HUES64 (cell line): ENCODE measurements at regions not wholly inside any gene's neighbourhood (a gene's known extent, or its start where the extent isn't known, plus 50 kb on each side); places are given as distances from the start of the nearest gene placed in this dataset.
"Not testable (repeated sequence)": the region's sequence is repeated elsewhere in the genome, so short reads cannot be mapped to it uniquely, and the experiment has no call there.

Experiments used
- H3K27ac ChIP-seq: 2 replicates; pipeline ENCODE4 v1.7.0; 2013; ENCODE audit warnings: low read depth, low read length, inconsistent platforms
- H3K27me3 ChIP-seq: 2 replicates; pipeline ENCODE4 v1.6.1; 2013; ENCODE audit warnings: mild to moderate bottlenecking, low read length; ENCODE audit not compliant: insufficient read depth
- H3K36me3 ChIP-seq: 2 replicates; pipeline ENCODE4 v1.6.1; 2013; ENCODE audit warnings: mild to moderate bottlenecking, low read length; ENCODE audit not compliant: insufficient read depth
- H3K4me1 ChIP-seq: 2 replicates; pipeline ENCODE4 v1.6.1; 2013; ENCODE audit warnings: mild to moderate bottlenecking, low read length, moderate library complexity; ENCODE audit not compliant: insufficient read depth
- H3K4me3 ChIP-seq: 2 replicates; pipeline ENCODE4 v1.5.1; 2013; ENCODE audit warnings: mild to moderate bottlenecking, low read length, moderate library complexity
- H3K9ac ChIP-seq: 2 replicates; pipeline ENCODE4 v1.6.1; 2013; ENCODE audit warnings: mild to moderate bottlenecking, low read depth, low read length
- H3K9me3 ChIP-seq: 2 replicates; pipeline ENCODE4 v1.6.1; 2013; ENCODE audit warnings: low read depth, low read length; ENCODE audit not compliant: insufficient read depth
- WGBS: fragments of 150-250, 120-280 bp; methylation state at CpG from one replicate; pipeline ENCODE4 v1.1.7; 2013; ENCODE audit warnings: missing lambda C conversion rate; 5-methylcytosine and 5-hydroxymethylcytosine counted together

- not testable (repeated sequence) for H3K27ac ChIP-seq, H3K27me3 ChIP-seq, H3K9ac ChIP-seq, H3K36me3 ChIP-seq, H3K4me1 ChIP-seq, H3K4me3 ChIP-seq
- H3K9me3 ChIP-seq, result peaks cover 30% of the 10 kb centered on the region
- 90% methylated on average over 12 of the region's 12 CpGs for WGBS
These were observed 389.2 kb upstream of the DEFB115 start for GRCh38 chr20:30868271-30868670.

GRCh38 chr20:30871127-30871526, 386.3 kb upstream of the DEFB115 start:
- H3K36me3 ChIP-seq, H3K27ac ChIP-seq, H3K4me3 ChIP-seq, H3K27me3 ChIP-seq, H3K9ac ChIP-seq, H3K4me1 ChIP-seq: not testable (repeated sequence)
- WGBS, result 81% methylated on average over 7 of the region's 7 CpGs
- H3K9me3 ChIP-seq, result peaks cover 35% of the 10 kb centered on the region

- H3K4me3 ChIP-seq, result not testable (repeated sequence)
- 80% methylated on average over 7 of the region's 7 CpGs for WGBS
- H3K9me3 ChIP-seq, result peaks cover 37% of the 10 kb centered on the region
These were observed 385.2 kb upstream of the DEFB115 start for GRCh38 chr20:30872252-30872651.

GRCh38 chr20:30875868-30876267, 381.6 kb upstream of the DEFB115 start:
- H3K27ac ChIP-seq, H3K36me3 ChIP-seq, H3K9ac ChIP-seq, H3K4me1 ChIP-seq, H3K4me3 ChIP-seq, H3K27me3 ChIP-seq: not testable (repeated sequence)
- H3K9me3 ChIP-seq, result peaks cover 32% of the 10 kb centered on the region

More at GRCh38 chr20:30872252-30872651, 385.2 kb upstream of the DEFB115 start:
- not testable (repeated sequence) for H3K9ac ChIP-seq, H3K36me3 ChIP-seq, H3K4me1 ChIP-seq, H3K27me3 ChIP-seq, H3K27ac ChIP-seq

- H3K27me3 ChIP-seq, result not testable (repeated sequence)
- WGBS, result 97% methylated on average over 20 of the region's 20 CpGs
- H3K4me3 ChIP-seq, result peak overlapping the region; percentile 21; the same call in 1 of the 2 replicates
These were observed 366.1 kb upstream of the DEFB115 start for GRCh38 chr20:30891400-30891799.

GRCh38 chr20:30892541-30893345, 364.7 kb upstream of the DEFB115 start:
- Histone ChIP-seq H3K9ac (no peak overlapping the region), H3K4me3 (no peak overlapping the region), H3K27ac (no peak overlapping the region), H3K4me1 (no peaks in the 10 kb centered on the region), H3K27me3 (no peaks in the 10 kb centered on the region), H3K9me3 (peaks cover 27% of the 10 kb centered on the region), H3K36me3 (no peaks in the 10 kb centered on the region)
- 97% methylated on average over 38 of the region's 38 CpGs for WGBS

More at GRCh38 chr20:30891400-30891799, 366.1 kb upstream of the DEFB115 start:
- not testable (repeated sequence) for H3K4me1 ChIP-seq, H3K9ac ChIP-seq, H3K27ac ChIP-seq, H3K36me3 ChIP-seq
- H3K9me3 ChIP-seq, result peaks cover 27% of the 10 kb centered on the region

- 94% methylated on average over 47 of the region's 48 CpGs for WGBS
These were observed 363.8 kb upstream of the DEFB115 start for GRCh38 chr20:30893346-30894314.

GRCh38 chr20:30894707-30895353, 362.6 kb upstream of the DEFB115 start:
- H3K4me1 ChIP-seq, H3K9ac ChIP-seq, H3K27me3 ChIP-seq, H3K27ac ChIP-seq, H3K36me3 ChIP-seq, H3K4me3 ChIP-seq: not testable (repeated sequence)
- 96% methylated on average over 35 of the region's 35 CpGs for WGBS
- peaks cover 11% of the 10 kb centered on the region; the same call in 1 of the 2 replicates for H3K9me3 ChIP-seq

More at GRCh38 chr20:30893346-30894314, 363.8 kb upstream of the DEFB115 start:
- not testable (repeated sequence) for H3K4me1 ChIP-seq, H3K9ac ChIP-seq, H3K27ac ChIP-seq, H3K36me3 ChIP-seq, H3K27me3 ChIP-seq, H3K4me3 ChIP-seq
- peaks cover 23% of the 10 kb centered on the region for H3K9me3 ChIP-seq

GRCh38 chr20:30895354-30895711, 362.1 kb upstream of the DEFB115 start:
- H3K9ac ChIP-seq, H3K36me3 ChIP-seq, H3K27ac ChIP-seq, H3K4me1 ChIP-seq, H3K27me3 ChIP-seq, H3K4me3 ChIP-seq: not testable (repeated sequence)
- 95% methylated on average over 25 of the region's 25 CpGs for WGBS
- peaks cover 12% of the 10 kb centered on the region; the same call in 1 of the 2 replicates for H3K9me3 ChIP-seq

GRCh38 chr20:30899370-30900079, 357.9 kb upstream of the DEFB115 start:
- H3K9ac ChIP-seq, H3K27me3 ChIP-seq, H3K27ac ChIP-seq, H3K4me1 ChIP-seq, H3K9me3 ChIP-seq, H3K36me3 ChIP-seq, H3K4me3 ChIP-seq: not testable (repeated sequence)
- 93% methylated on average over 41 of the region's 41 CpGs for WGBS
